HG03558 (cell line): ENCODE measurements at regions not wholly inside any gene's neighbourhood (a gene's known extent, or its start where the extent isn't known, plus 50 kb on each side); places are given as distances from the start of the nearest gene placed in this dataset.

ENCODE experiments used
- ATAC-seq: cut with Tn5 transposase; IDR thresholded peaks from one replicate; pipeline ENCODE4 v1.9.1; 2021; ENCODE audit warnings: moderate number of reproducible peaks; ENCODE audit not compliant: unreplicated experiment; ENCODE audit errors: extremely low read depth

DNA sequence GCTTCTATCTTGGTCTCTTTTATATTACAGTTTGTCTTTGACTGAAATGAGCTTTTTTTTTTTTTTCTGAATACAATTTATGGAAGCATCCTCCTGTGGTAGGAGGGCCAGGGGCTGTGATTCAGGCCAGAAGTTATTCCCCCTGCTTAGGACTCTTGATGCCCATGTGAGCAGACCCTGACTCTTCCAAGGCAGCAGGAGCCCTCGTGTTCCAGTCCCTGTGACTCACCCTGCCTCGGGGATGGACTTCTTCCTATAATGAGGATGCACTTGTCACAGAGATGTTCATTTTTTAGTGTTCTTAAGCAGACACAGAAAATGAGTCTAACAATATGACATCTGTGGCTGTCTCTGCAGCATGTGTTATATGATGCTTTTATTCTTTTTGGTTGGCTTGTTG is 1293.7 kb upstream of the AUTS2 start:
- ATAC-seq, result no peak

DNA sequence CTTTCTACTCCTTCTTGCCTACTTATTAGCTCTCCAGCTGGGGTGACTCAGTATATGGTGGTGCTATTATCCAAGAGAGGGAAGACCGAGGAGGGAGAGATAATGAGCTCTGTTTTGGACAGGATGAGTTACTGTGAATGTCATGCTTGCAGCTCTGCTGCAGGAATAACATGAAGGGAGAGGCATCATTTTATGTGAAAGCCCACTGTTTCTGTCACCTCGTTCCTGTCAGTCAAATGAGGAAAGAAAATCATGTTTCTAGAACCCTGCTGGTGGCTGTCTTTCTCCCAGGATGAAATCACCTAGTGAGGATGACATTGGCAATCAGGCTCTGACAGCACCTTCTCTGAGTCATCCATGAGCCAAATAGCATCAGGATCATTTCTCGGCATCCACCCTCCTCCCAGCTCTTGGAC is 1291.6 kb upstream of the AUTS2 start:
- ATAC-seq, result no peak

DNA sequence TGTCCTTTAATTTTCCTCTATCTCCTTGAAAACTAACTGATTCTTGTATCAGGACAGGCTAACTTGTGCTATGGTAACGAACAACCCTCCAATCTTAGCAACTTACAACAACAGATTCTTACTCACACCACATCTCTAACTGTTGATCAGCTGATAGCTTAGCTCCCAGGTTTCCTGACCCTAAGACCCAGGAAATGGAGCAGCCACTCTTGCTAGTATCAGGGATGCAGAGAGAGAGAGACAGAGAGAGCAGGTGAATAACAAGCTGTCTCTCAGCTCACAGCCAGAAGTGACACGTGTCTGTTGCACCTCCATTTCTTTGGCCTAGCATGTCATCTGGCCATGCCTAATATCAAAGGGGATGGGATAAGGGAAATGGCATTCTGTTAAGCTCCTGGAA is 1289.0 kb upstream of the AUTS2 start:
- ATAC-seq, result no peak

GRCh38 chr7:68309806-68310205 is 1288.5 kb upstream of the AUTS2 start:
- ATAC-seq, result no peak

DNA sequence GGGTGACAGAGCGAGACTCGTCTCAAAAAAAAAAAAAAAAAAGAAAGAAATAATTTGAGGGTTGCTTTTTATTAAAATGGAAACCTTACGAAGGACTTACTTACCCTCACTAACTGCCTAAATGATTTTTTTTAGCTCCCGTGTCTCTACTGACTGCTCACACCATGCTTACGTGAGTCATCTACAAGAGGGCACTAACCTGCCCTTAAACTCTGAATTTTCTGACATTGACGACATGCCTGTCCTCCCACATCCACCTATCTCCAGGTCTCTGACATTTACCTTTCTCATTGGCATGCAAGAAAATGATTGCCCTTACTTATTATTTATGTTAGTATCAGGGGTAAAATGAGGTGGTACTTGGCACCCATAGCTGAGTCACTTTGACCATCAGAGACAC is 1286.3 kb upstream of the AUTS2 start:
- ATAC-seq, result no peak

GRCh38 chr7:68313806-68314205 is 1284.5 kb upstream of the AUTS2 start:
- no peak for ATAC-seq

GRCh38 chr7:68314208-68314607 is 1284.1 kb upstream of the AUTS2 start:
- ATAC-seq, result no peak

DNA sequence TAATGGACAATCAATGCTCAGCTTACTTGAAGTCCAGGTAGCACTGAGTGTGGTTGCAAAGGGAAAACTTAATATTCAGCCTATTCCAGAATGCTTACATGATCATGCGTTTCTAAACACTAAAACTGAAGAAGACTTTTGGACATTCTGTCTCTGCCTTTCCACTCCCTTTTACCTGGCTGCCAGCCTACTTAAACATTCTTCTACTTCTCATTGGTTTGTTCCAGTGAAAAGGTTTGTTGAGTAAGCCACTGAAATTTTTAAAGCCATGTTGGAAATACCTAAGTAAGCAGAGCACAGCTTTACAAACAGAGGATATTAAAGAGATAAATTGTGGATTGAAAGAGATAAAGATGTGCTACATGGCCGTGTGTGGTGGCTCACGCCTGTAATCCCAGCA is 1280.8 kb upstream of the AUTS2 start:
- no peak for ATAC-seq

DNA sequence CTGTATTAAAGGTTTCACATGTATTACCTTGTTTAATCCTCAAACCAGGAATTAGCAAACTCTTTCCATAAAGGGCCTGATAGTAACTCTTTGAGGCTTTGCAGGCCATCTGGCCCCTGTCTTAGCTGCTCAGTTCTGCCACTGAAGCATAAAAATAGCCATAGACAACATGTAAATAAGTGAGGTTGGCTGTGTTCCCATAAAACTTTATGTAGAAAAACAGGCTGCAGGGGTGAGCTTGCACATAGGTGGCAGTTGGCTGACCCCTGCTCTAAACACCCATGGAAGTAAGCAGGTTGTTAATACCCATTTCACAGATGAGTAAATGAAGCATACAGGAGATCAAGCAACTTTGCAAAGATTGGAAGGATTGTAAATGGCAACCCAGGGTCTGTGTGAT is 1279.2 kb upstream of the AUTS2 start:
- no peak for ATAC-seq

DNA sequence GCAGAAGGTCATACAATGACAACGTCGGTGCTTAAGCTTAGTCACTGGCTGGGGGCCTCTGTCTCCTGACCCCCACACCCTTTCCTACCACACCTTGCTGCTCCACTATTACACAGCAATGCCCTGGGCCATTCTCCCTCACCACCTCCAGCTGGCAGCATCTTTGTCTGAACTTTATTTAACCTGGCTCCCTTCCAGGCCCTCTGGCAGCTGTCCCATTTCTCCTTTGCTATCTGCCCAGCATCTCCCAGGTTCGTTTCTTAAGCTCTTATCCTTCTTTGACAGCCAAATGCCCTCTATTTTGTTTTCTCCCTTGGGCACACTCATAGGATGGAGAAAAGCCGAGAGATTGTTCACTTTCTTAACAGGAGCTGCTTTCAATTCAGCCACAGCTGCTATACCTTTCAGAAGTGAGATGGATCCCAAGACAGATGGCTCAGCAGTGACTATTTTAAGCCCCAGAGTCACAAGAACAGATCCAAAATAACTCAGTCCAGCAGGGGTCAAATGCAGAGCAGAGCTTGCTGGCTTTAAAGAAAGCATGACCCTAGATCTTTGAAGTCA is 1277.1 kb upstream of the AUTS2 start:
- no peak for ATAC-seq

DNA sequence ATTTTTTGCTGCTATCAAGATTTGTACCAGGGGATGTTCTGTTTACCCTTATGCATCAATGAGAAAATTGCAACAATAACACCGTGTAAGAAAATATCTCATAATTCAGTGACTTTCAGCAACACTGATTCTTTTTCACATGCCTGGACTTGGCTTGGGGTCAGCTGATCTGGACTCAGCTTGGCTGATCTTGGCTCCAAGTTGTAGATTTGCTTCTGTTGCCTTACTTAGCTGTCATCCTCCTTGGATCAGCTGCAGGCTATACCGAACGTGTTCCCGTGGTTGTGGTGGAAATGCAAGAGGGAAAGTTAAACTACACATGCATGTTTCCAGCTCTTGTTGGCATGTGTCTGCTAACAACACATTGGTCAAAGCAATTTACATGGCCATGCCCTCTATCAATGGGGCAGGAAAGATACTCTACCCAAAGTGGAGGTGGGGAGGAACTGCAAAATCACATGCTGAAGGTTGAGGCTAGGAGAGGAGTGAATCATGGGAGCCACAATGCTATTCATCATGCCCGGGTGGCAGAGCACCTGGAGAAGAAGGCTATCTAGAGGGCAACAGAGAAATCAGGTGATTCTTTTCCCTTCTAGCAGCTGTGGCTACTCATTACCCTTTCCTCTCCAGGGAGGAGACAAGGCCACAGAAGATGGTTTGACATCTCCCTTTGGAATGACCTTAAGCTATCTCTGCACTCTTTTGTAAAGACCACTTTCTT is 1276.3 kb upstream of the AUTS2 start:
- no peak for ATAC-seq

DNA sequence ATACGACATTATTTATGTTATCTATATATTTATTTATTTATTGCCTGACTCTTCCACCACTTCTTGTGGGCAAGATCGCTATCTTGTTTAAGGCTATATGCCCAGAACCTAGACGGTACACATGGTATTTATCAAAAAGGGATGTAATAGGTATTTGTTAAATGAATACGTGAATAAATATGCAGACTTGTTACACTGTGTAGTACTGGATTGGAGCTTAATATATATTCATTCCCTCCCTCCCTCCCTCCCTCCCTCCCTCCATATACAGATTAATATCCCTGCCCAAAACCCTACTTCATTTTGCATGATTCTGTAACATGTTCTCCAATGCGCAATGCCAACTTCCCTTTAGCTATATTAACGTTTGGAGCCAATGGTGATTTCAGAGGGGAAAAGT is 1273.7 kb upstream of the AUTS2 start:
- no peak for ATAC-seq

DNA sequence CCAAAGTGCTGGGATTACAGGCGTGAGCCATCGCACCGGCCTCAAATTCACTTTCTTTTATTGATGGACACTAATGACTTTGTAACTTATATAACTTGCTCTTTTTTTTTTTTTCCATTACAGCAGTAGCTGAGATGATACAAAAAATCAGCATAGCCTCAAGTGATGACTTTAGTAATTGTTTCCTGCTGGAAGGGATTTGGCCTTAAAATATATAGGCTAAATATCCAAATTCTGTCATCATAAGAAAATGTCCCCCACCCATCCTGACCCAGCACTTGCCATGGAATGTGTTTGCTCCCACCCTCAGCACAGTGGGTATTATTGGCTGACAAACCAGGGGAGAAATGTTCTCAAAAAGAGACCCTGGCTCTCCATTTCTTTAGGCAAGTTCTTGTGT is 1264.1 kb upstream of the AUTS2 start:
- ATAC-seq, result no peak

DNA sequence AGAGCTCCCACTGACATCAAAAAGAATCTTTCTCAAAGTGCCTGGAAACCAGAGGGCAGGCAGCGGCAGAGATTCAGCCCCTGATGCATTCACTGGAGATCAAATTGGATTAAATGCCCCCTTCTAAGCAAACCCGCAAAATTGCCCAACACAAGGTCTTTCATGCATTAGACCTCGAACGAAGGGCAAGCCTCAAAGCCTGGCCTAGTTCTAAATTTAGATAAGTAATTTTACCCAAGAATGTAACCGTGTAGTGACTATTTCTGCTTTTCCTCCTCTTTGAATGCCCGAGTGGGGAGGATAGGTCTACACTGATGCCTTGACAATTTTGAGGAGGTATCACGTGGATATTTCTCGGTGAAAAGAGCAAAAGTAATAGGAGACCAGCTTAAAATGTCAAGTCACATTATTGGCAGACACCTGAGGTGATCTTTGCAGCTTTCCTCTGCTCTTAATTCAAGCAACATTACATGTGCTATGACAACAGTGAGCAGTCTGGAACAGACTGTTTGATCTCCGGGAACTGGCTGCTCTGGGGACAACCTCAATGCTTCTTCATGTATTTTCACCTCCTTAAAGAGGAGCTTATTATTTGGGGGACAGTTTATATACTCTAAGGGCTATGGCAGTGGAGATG is 1263.5 kb upstream of the AUTS2 start:
- ATAC-seq, result no peak

DNA sequence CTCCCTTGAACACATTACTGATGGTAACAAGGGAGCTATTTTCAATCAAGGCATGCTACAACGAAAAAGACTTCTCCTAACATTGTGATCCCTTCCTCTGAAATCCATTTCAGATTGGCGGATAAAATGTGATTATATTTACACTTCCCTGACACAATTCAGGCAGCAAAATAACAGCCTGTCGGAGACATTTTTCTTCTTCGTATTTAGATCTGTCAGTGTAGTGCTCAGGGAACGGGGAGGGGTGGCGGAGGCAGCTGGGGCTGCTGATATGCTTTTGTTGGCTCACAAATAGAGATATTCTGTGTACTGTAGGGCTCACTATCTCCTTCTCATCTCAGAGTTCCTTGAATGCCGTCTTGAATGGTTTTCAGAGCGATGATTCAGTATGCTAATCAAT is 1261.7 kb upstream of the AUTS2 start:
- no peak for ATAC-seq

GRCh38 chr7:68348401-68348800 is 1249.9 kb upstream of the AUTS2 start:
- no peak for ATAC-seq

GRCh38 chr7:68362745-68363518 is 1235.3 kb upstream of the AUTS2 start:
- ATAC-seq, result no peak

GRCh38 chr7:68364886-68365625 is 1233.2 kb upstream of the AUTS2 start:
- ATAC-seq, result no peak

DNA sequence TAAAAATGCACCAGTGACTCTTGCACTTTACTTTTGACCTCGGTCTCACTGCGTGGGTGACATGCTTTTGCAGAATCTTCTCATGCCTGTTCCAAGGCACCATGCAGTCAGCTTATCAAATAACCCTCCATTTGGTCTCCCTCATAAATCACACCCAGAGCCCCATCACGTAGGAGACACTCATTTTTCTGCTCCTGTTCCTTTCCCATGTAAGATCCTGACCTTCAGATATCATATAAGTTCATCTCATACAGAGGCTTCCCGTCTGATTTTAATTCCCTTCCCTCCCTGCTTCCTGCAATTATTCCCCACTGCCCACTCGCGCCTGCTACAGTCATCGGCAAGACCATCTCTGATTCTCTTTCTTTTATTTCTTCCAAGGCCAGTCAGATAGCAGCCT is 1226.3 kb upstream of the AUTS2 start:
- ATAC-seq, result no peak

- no peak for ATAC-seq
Observed at GRCh38 chr7:68376131-68376661, 1222.1 kb upstream of the AUTS2 start.
